CD4-positive, alpha-beta T cell treated with Interleukin-15 for 1 hour (primary cell): ENCODE measurements at regions not wholly inside any gene's neighbourhood (a gene's known extent, or its start where the extent isn't known, plus 50 kb on each side); places are given as distances from the start of the nearest gene placed in this dataset.
"Not testable (repeated sequence)": the region's sequence is repeated elsewhere in the genome, so short reads cannot be mapped to it uniquely, and the experiment has no call there.

Experiments used
- DNase-seq: peaks from one replicate; pipeline ENCODE4 v3.0.0-alpha.2; 2020

DNA sequence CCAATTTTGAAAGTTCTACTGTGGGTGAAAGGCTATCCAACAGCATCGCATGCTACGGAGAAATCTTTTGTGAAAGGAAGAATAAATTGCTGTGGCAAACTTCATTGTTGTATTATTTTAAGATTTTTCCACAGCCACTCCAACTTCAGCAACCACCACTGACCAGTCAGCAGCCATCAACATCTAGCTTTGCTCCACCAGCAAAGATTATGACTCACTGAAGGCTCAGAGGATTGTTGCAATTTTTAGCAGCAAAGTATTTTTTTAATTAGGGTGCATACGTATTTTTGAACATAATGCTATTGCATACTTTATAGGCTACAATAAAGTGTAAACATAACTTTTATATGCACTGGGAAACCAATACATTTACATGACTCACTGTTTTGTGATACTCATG is 493.5 kb downstream of the TFAP2A start:
- DNase-seq: no peak

DNA sequence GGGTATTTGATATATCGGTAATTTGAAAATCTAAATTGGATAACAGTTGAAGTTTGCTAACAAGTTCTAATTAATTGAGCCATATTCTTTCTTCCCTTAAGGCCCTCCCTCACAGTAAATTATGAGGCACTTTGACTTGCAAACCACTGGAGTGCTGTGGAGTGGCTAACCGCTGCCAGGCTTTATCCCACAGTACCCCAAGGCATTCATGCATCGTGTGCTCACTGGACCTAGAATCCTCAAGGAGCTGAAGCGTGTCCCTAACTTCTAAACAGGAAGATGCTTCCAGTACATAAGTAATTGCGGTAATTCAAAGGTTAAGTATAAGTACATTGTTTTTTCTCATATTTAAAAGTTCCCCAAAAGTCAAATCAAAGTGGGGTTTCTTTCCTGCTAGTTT is 499.9 kb downstream of the TFAP2A start:
- no peak for DNase-seq

DNA sequence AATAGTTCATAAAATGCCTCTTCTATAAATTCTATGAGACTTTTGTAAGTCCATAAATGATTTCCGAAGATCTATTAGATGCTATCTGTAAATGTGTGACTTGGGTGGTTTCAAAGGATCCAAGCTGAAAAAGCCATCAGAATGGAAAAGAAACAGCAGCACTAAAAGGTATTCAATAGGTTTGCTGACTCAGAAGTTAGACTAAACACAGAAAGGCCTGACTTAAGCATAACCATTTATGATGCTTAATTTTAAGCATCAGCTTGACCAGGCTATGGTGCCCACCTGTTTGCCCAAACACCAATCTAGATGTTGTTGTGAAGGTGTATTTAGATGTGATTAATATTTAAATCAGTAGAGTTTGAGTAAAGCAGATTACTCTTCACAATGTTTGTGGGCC is 513.5 kb downstream of the TFAP2A start:
- DNase-seq: no peak

DNA sequence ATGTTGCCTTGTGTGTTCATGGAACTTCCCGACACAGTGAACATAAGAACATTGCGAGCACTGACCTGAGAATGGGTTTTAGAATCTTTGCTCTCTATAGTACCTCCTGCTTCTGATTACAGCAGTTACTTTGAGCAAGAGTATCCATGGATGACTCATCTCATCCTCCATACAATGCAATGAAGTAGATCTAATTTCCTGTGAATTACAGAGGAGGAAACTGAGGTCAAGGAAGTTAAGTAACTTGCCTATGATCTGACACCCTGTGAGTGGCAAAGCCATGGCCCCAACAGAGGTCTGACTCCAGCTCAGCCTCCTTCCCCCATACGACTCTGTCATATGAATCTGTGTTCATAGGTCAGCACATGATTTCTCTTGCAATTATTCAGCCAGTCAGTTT is 518.1 kb downstream of the TFAP2A start:
- no peak for DNase-seq

DNA sequence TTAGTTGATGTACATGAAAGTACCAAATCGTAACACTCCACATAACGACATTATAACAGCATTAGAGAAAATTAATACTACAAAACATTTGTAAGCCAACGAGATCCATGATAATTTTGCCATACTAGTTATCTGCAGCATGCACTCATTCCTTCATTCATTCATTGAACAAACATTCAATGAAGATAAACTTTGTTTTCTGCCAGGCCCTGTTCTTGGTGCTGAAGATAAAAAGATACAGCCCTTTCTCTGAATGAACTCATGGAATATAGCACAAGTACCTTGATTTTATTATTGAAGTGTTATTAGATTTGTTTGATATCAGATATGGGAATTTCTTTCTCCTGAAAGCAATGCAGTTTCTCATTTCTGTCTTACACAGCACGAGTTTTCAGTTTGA is 524.0 kb downstream of the TFAP2A start:
- DNase-seq: no peak

DNA sequence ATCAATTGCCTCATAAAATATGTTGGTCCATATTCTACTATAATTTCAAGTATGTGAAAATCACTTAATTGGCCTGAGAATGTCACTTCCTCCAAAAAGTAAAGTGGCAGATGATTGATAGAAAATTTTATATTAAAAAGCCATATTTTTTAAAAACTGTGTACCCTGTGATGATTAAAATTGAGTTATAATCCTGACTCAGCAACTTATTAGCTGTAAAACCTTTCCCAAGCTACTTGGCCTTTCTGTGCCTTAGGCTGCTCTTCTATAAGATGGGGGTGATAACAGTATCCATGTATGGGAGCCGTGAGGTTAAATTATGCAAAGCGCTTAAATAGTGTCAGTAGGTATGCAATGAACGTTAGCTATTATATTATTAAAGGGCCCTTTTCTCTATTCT is 524.4 kb downstream of the TFAP2A start:
- DNase-seq: no peak

DNA sequence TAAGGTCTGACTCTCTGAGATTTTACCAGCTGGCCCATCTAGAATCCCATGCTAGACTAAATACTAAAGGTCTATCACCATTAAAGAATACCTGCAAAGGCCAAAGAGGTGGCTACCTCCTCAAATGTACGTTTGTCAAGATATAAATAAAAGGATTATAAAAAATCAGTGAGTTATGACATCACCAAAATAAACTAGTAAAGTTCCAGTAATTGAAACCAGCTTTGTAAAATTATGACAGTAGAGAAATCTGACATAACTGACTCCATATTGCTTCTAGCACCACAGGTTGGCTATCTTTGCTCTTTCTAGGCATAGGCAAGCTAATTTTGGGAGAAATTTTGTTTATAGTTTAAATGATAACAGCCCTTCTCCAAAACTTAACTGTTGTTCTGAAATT is 536.3 kb downstream of the TFAP2A start:
- DNase-seq: no peak

DNA sequence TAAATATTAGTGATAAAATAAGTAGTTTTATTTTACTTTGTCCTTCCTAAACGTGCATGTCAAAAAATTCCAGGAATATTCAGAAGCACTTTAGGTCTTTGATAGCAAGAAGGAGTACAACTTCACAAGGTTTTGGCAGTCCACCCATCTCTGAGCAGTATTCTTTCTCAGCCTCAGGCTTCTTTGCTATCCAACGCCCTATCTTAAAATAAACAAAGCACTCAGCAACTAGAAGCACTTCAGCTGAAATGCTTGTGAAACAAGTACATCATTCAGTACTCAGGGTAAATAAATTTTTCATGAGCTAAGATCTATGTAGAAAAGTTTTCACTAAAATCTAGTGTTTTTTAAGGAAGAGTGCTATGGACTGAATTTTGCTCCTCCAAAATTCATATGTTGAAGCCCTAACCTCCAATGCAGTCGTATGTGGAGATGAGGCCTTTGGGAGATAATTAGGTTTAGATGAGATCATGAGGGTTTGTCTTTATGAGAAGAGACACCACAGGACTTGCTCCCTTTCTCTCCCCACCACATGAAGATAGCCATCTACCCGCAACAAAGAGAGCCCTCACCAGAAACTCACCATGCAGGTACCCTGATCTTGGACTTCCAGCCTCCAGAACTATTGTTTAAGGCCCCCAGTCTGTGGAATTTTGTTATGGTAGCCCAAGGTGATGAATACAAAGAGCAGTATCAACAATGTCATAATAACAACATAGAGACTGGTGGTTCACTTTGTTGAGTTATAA is 539.1 kb downstream of the TFAP2A start:
- DNase-seq: no peak

DNA sequence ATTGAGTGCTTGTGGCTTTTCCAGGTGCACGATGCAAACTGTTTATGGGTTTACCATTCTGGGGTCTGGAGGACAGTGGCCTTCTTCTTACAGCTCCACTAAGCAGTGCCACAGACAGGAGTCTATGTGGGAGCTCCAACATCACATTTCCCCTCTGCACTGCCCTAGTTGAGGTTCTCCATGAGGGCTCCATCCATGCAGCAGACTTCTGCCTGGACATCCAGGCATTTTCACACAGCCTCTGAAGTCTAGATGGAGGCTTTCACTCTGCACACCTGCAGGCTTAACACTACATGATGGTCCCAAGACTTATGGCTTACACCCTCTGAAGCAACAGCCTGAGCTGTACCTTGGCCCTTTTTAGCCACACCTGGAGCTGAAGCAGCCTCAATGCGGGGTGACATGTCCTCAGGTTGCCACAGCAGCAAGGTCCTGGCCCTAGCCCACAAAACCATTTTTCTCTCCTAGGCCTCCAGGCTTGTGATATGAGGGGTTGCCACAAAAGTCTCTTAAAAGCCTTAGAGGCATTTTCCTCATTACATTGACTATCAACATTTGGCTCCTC is 552.2 kb downstream of the TFAP2A start:
- no peak for DNase-seq

DNA sequence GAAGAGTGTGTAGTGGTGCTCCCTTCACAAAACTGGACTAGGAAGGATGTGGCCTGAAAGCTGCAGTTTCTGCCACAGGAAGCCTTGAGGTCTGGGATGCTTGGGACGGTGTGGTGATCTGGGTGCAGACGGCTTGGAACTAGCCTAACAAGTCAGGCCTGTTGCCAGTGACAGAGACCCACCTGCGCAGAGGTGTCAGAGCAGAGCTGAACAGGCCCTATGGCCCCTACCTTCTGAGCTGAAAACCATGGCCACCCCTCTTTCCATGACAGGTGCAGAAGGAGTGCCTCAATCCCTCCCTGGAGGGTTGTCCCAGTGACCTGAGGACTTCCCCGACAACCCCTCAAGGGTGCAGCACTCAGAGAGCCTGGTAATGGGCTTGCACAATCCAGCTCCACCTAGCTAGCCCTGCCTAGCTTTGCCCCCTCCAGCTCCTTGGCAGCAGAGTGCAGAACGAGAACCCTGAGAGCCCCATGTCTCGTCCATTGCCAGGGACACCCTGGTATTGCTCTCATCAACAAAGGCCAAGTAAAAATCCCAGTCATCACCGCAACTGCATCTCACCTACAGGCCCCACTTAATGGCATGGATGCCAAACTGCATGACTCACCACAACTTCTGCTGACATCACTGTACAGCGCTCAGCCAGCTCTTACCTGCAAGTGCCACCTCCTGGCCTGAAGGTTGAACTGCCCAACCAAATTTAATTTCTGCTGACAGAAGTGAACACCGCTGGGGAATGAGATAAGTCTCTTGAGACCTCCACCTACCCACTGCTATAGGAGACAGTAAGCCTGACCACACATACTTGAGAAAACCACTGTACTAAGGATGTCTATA is 563.1 kb downstream of the TFAP2A start:
- DNase-seq: no peak

DNA sequence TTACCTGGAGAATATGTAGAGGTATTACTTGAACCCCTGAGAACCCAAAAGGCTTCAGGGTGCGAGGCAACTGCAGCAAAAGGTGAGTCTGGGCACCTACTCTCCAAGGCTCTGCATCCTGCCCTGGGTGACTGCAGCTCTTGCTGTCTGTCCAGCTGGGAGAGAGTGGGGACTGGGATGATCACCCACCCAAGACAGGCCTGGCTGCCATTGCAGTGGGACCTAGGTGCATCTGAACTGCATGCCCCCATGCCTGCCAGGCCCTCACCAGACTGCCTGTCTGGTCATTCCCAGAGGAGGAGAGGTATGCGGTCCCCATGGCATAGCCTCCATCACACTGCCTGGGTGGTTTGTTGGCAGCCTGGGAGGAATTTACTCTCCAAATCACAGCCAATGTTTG is 563.9 kb downstream of the TFAP2A start:
- DNase-seq: no peak

DNA sequence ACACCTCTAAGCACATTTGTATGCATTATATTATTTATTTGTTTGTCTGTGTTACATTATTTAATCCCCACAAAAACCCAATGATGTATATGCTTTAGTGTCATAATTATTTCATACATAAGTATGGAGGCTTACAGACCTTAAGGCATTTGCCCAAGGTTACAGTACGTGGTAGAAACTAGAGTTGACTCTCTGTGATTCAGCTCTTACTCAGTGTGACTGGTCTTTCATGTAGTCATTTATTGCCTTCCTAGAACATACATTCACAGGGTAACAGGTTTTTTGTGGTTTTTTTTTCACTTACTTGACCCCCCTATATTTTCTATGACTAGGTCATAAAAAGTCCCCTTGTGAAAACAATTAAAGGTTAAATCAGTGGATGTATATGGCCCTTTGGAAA is 566.8 kb downstream of the TFAP2A start:
- no peak for DNase-seq

DNA sequence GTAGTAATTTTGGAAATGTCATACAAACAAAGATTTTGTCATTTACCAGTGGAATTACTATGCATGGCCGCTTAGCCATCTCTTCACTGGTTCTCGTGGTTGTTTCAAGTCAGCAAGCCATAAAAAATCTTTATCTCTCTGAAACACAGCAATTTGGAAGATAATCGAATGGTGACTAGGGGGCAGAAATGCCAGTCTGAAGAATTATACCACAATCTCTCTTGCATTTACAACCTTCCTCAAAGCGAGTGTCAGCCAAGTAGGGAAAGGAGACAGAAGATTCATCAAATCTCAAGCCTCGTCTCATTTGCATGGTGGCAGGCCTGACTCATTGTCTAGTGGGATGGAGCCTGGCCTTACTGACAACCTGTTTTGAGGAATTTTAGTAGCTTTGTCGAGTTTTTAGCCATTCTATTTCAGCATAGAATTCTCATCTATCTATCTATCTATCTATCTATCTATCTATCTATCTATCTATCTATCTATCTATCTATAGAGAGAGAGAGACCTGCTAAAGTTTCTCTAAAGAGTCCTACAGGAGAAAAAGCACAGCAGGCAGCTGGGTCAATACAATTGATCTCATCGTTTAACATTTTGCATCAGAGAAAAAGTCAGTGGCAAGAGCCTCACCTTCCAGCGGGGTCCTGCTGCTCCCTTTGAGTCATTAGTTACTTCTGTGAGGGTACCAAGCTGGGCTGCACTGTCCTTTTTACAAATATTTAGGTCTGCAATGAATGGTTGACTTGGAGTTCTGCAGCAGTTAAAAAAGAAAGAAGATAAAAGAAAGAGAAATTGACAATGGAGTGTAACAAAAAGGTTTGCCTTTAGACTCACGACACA is 572.8 kb downstream of the TFAP2A start:
- DNase-seq: no peak

DNA sequence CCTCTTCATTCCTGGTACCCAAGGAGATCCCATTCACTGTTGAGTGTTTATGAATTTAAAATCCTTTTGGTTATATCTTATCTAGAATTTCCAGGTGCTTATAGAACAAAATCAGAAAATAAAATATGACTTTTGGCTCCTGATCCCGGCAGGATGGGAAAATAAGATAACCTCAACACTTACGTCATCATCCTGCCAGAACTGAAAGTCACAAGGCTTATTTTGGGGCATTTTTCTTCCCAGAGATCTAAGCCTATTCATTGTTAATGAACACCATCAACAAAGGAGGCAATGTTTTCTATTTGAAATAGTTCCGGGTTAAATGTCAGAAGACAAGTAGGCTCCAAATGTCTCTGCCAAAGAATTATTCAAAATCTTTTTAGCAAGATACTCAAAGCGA is 580.6 kb downstream of the TFAP2A start:
- DNase-seq: no peak

DNA sequence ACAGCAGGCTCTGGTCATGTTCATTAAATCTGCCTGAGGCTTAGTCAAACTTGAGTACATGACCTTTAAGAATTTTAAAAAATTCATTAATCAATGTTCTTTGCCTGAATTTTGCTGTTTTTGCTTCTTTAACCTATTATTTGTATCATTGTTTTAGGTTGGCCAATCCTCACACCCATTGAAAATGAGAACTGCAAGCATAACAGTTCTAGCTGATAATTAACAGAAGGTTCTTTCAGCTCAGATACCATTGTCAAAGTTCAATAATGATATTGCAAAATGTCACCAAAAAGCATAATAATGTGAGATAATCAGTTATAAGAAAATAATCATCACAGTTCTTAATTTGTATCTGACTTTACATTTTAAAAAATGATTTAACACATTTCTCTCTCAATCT is 583.1 kb downstream of the TFAP2A start:
- no peak for DNase-seq

DNA sequence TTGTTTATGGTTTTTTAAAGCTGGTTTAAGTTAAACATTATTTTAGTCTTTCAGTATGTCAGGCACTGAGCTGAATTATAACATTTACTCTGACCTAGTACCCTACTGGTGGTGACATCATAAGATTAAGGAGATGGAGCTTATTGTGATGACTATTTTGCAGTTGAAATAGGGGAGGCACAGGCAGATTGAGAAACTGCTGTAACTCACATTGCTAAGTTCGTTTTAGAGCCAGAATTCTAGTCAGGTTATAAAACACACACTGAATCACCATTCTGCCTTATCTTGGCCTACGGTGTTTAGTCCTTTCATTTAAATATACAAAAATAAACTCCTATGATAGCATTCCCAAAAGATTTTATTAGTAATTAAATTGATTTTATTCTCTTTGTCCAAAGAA is 584.1 kb downstream of the TFAP2A start:
- DNase-seq: no peak

DNA sequence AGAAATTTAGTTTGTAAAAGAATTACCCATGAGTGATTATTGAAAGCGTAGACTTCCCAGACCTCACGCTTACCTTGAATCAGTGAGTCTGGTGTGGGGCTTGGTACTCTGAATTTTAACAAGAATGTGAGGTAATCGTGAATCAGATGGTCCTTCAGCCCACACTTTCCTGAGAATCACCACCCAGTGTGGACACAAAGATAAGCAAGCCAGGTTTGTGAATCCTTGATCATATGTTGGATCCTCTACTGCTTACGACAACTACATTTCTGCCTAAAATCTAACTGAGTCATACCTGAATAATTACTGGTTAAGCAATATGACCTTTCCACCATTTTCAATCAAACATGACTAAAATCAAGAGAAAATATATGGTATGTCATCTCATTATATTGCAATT is 589.3 kb downstream of the TFAP2A start:
- no peak for DNase-seq

DNA sequence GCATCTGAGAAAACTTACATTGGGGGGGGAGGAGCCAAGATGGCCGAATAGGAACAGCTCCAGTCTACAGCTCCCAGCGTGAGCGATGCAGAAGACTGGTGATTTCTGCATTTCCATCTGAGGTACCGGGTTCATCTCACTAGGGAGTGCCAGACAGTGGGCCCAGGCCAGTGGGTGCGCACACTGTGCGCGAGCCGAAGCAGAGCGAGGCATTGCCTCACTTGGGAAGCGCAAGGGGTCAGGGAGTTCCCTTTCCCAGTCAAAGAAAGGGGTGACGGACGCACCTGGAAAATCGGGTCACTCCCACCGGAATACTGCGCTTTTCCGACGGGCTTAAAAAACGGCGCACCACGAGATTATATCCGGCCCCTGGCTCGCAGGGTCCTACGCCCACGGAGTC is 604.1 kb downstream of the TFAP2A start:
- DNase-seq: not testable (repeated sequence)

DNA sequence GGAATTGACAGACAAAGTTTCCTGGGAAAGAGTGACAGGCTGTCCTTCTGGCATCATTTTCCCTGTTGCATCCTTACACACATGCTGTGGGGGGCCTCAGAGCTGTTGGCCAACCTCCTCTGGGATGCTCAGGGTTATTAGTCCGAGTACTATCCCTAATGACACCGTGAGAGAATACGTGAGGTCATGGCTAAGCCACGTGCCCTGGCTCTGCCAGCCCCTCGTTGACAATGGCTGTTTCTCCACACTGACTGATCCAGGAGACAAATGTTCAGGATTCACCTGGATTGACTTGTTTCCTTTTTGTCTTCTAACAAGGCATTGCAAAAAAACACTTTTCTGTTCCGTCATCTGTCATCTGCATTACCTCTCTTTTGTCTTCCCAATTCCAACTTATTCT is 604.6 kb downstream of the TFAP2A start:
- DNase-seq: no peak

DNA sequence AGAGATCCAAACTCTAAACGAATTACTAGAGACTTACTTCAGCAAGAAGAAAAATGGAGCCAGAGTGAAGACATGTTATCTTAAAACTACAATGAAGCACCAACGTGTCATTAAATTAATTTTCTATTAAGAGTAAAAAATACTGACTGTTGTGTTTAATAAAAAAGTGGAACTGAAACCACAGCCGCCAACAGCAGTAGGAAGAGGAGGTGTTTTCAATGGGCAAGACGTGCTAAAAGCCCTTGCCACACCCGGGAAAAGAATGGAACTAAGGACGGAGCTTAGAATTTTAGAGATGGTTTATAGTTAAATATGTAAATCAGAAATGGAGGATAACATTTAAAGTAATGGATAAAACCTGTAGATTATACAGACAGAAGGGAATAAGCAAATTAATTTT is 608.7 kb downstream of the TFAP2A start:
- DNase-seq: no peak

DNA sequence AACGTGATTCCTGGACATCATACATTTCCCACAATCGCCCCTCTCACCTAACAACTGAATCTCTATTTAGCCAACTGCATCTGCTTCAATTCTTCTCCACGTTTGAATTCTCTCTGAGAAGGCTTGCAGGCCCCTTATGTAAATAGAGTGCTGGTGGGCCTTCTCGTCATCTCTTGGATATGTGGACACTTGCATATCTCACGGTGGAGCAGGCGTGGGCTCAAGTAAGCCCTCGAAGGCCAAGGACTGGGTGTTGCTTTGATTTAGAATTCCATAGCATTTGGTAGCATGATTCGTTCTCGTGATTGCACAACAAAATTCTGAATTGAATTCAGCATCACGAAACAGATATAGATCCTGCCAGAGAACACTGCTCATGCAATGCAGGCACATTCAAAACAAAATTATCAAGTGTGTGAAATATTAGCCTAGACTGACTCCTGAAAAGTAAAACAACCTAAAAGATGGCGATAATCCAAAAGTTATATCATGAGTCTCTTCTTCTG is 613.6 kb downstream of the TFAP2A start:
- DNase-seq: no peak

DNA sequence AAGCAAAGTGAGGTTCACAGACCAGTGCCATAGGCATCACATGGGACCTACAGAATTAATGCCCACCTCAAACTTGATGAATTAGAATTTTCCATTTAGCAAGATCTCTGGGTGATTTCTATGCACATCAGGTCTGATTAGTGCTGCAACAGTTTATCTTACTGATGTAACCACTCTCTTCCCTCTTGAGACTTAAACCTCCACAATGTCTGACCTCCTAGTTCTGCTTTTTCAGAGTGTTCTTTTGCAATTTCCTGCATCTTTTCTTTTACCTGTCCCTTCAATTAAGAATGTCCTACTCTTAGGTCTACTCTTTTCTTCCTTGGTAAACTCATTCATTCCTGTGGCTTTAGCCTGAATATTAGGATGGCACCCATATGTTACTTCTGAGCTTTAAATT is 615.3 kb downstream of the TFAP2A start:
- DNase-seq: no peak

DNA sequence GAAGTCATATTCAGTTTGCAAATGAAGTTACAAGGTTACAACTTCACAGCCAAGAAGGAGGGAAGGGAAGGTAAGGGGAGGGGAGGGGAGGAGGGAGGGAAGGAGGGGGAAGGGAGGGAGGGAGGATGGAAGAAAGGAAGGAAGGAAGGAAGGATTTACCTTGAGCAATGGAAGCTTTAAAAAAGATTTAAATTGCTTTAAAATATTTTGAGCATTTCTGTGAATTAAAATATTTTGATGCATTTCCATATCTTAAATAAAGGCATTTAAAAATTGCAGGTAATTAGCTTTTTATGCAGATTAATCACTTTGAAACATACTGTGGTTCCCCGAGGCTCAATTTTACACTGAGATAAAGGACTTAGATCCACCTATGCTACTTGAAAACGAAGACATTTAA is 618.0 kb downstream of the TFAP2A start:
- no peak for DNase-seq
